ENCODE measurements at regions not wholly inside any gene's neighbourhood (a gene's known extent, or its start where the extent isn't known, plus 50 kb on each side); places are given as distances from the start of the nearest gene placed in this dataset.

DNA sequence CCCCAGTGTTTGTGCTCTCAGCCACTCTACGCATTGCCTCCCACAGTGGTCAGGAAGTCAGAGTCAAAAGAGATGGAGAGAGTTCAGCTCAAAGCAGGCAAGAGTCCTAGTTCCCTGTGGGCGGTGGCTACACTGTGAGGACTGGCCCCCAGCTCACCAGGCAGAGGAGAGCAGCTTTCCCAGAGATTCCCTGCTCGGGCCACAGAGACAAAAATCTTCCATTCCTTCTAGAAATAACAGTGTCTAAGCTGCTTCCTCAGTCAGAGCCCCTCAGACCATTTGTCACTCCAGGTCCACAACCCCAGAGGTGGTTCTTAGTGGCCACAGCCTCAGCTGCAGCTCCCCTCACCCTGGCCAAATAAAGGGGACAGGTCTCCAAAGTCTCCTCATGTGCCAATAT is 263.0 kb upstream of the RPL38 start:
- TF ChIP-seq, protein P1, sequence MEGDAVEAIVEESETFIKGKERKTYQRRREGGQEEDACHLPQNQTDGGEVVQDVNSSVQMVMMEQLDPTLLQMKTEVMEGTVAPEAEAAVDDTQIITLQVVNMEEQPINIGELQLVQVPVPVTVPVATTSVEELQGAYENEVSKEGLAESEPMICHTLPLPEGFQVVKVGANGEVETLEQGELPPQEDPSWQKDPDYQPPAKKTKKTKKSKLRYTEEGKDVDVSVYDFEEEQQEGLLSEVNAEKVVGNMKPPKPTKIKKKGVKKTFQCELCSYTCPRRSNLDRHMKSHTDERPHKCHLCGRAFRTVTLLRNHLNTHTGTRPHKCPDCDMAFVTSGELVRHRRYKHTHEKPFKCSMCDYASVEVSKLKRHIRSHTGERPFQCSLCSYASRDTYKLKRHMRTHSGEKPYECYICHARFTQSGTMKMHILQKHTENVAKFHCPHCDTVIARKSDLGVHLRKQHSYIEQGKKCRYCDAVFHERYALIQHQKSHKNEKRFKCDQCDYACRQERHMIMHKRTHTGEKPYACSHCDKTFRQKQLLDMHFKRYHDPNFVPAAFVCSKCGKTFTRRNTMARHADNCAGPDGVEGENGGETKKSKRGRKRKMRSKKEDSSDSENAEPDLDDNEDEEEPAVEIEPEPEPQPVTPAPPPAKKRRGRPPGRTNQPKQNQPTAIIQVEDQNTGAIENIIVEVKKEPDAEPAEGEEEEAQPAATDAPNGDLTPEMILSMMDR (conservative IDR thresholded peaks at IDR 0.05; ENCODE audit: low read depth, low read length), result no peak
- no peak for TF ChIP-seq EZH2phosphoT487 (IDR thresholded peaks at IDR 0.05; ENCODE audit: borderline replicate concordance, low read length)

All from PC-3 (cell line).